Body of pancreas (tissue), 4 donors: ENCODE measurements at regions not wholly inside any gene's neighbourhood (a gene's known extent, or its start where the extent isn't known, plus 50 kb on each side); places are given as distances from the start of the nearest gene placed in this dataset.

Experiments
- ATAC-seq: fragments of 150-250 bp; one replicate; pipeline ENCODE4 v1.9.1; 2016
- DNase-seq, 4 donors: peaks; one replicate each; pipeline ENCODE4 v3.0.0-alpha.2; 2019
- H3K27ac ChIP-seq, 4 donors: fragments of 200-600 bp; sonication (generic); 1 replicate in 3 of 4; 2 replicates in 1 of 4; pipeline versions ENCODE4 v1.5.1 to v1.6.1; 2016 to 2019; ENCODE audit warnings: mild to moderate bottlenecking in 1 of 4, mixed read lengths in 1 of 4, moderate library complexity in 1 of 4
- H3K27me3 ChIP-seq, 2 donors: fragments of 200-600 bp; sonication (generic); one replicate each; pipeline ENCODE4 v1.6.0; 2016; ENCODE audit warnings: mild to moderate bottlenecking in 1 of 2
- H3K36me3 ChIP-seq, 2 donors: fragments of 200-600 bp; sonication (generic); replicated peaks in 1 of 2; 2 replicates each; pipeline ENCODE4 v1.5.1; 2016; ENCODE audit warnings: low read depth in 2 of 2; ENCODE audit not compliant: insufficient read depth in 1 of 2
- H3K4me1 ChIP-seq: fragments of 200-600 bp; sonication (generic); one replicate; pipeline ENCODE4 v1.6.0; 2016
- H3K4me3 ChIP-seq, 2 donors: fragments of 200-600 bp; sonication (generic); 1 replicate in 1 of 2; 2 replicates in 1 of 2; pipeline ENCODE4 v1.5.1; 2016 to 2019
- H3K9me3 ChIP-seq, 3 donors: fragments of 200-600 bp; sonication (generic); 1 replicate in 2 of 3; 2 replicates in 1 of 3; pipeline ENCODE4 v1.5.1; 2016
- CTCF ChIP-seq, 7 experiments: fragments of 450-650 bp in 4 of 7; fragments of 200-600 bp in 3 of 7; sonication (generic) in 3 of 7; IDR thresholded peaks; one replicate each; pipeline ENCODE4 v1.5.1; 2016 to 2019; ENCODE audit warnings: antibody characterized with exemption in 7 of 7
- POLR2A ChIP-seq, 3 donors: fragments of 450-650 bp; IDR thresholded peaks; one replicate each; pipeline ENCODE4 v1.6.1; 2016; ENCODE audit warnings: antibody characterized with exemption in 3 of 3, mild to moderate bottlenecking in 2 of 3
- WGBS, 2 donors: methylation state at CpG; one replicate each; pipeline ENCODE4 v1.1.5; 2017; 5-methylcytosine and 5-hydroxymethylcytosine counted together
- intact Hi-C: fragments of 100-400 bp; cut with DNase I; formaldehyde crosslinking; loops from one replicate; pipeline ENCODE4 v1.15.1; 2023

- H3K36me3 ChIP-seq, result no peaks in the 10 kb centered on the region
- H3K27ac ChIP-seq, result no peak overlapping the region
- no peaks in the 10 kb centered on the region for H3K27me3 ChIP-seq
- DNase-seq (no peak), ATAC-seq (no peak)
- intact Hi-C loops, result no loop called here
- TF ChIP-seq CTCF (IDR thresholded peaks at IDR 0.05), result no peak
- no peak for TF ChIP-seq POLR2A (IDR thresholded peaks at IDR 0.05)
- H3K4me3 ChIP-seq, result no peak overlapping the region
- no peaks in the 10 kb centered on the region for H3K9me3 ChIP-seq
- WGBS, 2 donors, result 21 to 43% methylated on average over 13 of the region's 13 CpGs
- no peaks in the 10 kb centered on the region for H3K4me1 ChIP-seq
These were observed 374.8 kb upstream of the AKR1E2 start for GRCh38 chr10:4450981-4451908.

GRCh38 chr10:4450169-4450568 is 375.8 kb upstream of the AKR1E2 start:
- no peaks in the 10 kb centered on the region for H3K4me1 ChIP-seq
- no peaks in the 10 kb centered on the region for H3K9me3 ChIP-seq
- H3K36me3 ChIP-seq, result no peaks in the 10 kb centered on the region
- TF ChIP-seq POLR2A (IDR thresholded peaks at IDR 0.05) (no peak), CTCF (IDR thresholded peaks at IDR 0.05) (no peak)
- no peaks in the 10 kb centered on the region for H3K27me3 ChIP-seq
- 87 to 92% methylated on average over 5 of the region's 5 CpGs for WGBS, 2 donors
- H3K27ac ChIP-seq, result no peak overlapping the region
- DNase-seq (no peak), ATAC-seq (no peak)
- no peak overlapping the region for H3K4me3 ChIP-seq
- intact Hi-C loops, result no loop called here

- H3K9me3 ChIP-seq, result no peaks in the 10 kb centered on the region
- intact Hi-C loops, result no loop called here
- ATAC-seq (no peak), DNase-seq (no peak)
- no peaks in the 10 kb centered on the region for H3K27me3 ChIP-seq
- TF ChIP-seq POLR2A (IDR thresholded peaks at IDR 0.05) (no peak), CTCF (IDR thresholded peaks at IDR 0.05) (no peak)
- H3K4me1 ChIP-seq, result no peaks in the 10 kb centered on the region
- H3K36me3 ChIP-seq, result no peaks in the 10 kb centered on the region
- 41 to 71% methylated on average over 1 of the region's 1 CpG for WGBS, 2 donors
- no peak overlapping the region for H3K27ac ChIP-seq
- no peak overlapping the region for H3K4me3 ChIP-seq
These were observed 378.0 kb upstream of the AKR1E2 start for GRCh38 chr10:4448030-4448429.

GRCh38 chr10:4443419-4443818 is 382.6 kb upstream of the AKR1E2 start:
- no peaks in the 10 kb centered on the region for H3K27me3 ChIP-seq
- no peaks in the 10 kb centered on the region for H3K4me1 ChIP-seq
- 63 to 79% methylated on average over 1 of the region's 1 CpG for WGBS, 2 donors
- ATAC-seq (no peak), DNase-seq (no peak)
- TF ChIP-seq CTCF (IDR thresholded peaks at IDR 0.05) (no peak), POLR2A (IDR thresholded peaks at IDR 0.05) (no peak)
- H3K9me3 ChIP-seq, result no peaks in the 10 kb centered on the region
- no peak overlapping the region for H3K4me3 ChIP-seq
- intact Hi-C loops, result no loop called here
- no peaks in the 10 kb centered on the region for H3K36me3 ChIP-seq
- no peak overlapping the region for H3K27ac ChIP-seq

GRCh38 chr10:4442296-4442695 is 383.7 kb upstream of the AKR1E2 start:
- TF ChIP-seq CTCF (IDR thresholded peaks at IDR 0.05) (no peak), POLR2A (IDR thresholded peaks at IDR 0.05) (no peak)
- intact Hi-C loops, result no loop called here
- 75 to 78% methylated on average over 4 of the region's 4 CpGs for WGBS, 2 donors
- H3K4me3 ChIP-seq, result no peak overlapping the region
- H3K27me3 ChIP-seq, result no peaks in the 10 kb centered on the region
- no peaks in the 10 kb centered on the region for H3K4me1 ChIP-seq
- no peaks in the 10 kb centered on the region for H3K36me3 ChIP-seq
- no peak overlapping the region for H3K27ac ChIP-seq
- DNase-seq (no peak), ATAC-seq (no peak)
- no peaks in the 10 kb centered on the region for H3K9me3 ChIP-seq
